ENCODE measurements at regions not wholly inside any gene's neighbourhood (a gene's known extent, or its start where the extent isn't known, plus 50 kb on each side); places are given as distances from the start of the nearest gene placed in this dataset.

GRCh38 chr15:94162939-94163338 lies 68.4 kb upstream of the MCTP2 start:
- H3K36me3 ChIP-seq = no peaks in the 10 kb centered on the region
- H3K27me3 ChIP-seq = no peaks in the 10 kb centered on the region
- H3K27ac ChIP-seq = no peak overlapping the region
- H3K4me3 ChIP-seq = no peak overlapping the region
- no peak for DNase-seq (ENCODE audit: low spot score in 2 of 2)
- H3K9me3 ChIP-seq = no peaks in the 10 kb centered on the region
- no peaks in the 10 kb centered on the region for H3K4me1 ChIP-seq
- TF ChIP-seq POLR2AphosphoS5 (IDR thresholded peaks at IDR 0.05) (no peak), POLR2A (IDR thresholded peaks at IDR 0.05) (no peak), CTCF (IDR thresholded peaks at IDR 0.05) (no peak)
- intact Hi-C loops (cut with DNase I; ENCODE audit: low total_unique reads) = no loop called here

DNA sequence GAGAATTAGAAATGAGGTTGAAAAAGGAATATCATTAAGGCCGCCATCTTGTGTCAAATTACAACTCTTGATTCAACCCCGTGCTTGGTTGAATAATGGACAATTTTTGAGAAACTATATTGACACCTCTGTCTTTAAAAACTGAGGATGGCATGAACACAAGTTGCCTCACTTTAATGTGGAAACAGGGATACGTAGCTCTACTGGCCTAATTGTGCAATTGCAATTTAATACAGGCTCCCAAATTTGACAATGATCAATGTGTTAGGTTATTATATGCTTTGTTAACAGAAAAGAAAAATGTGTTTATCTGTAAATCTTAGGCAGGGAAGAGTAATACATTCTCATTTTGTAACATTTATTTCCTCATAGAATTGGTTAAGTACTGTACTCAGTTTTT lies 77.1 kb upstream of the MCTP2 start:
- no peak overlapping the region for H3K27ac ChIP-seq
- H3K4me3 ChIP-seq = no peak overlapping the region
- H3K36me3 ChIP-seq = no peaks in the 10 kb centered on the region
- H3K27me3 ChIP-seq = no peaks in the 10 kb centered on the region
- no peak for DNase-seq (ENCODE audit: low spot score in 2 of 2)
- intact Hi-C loops (cut with DNase I; ENCODE audit: low total_unique reads) = no loop called here
- TF ChIP-seq POLR2AphosphoS5 (IDR thresholded peaks at IDR 0.05) (no peak), CTCF (IDR thresholded peaks at IDR 0.05) (no peak)
- H3K9me3 ChIP-seq = no peaks in the 10 kb centered on the region
- no peaks in the 10 kb centered on the region for H3K4me1 ChIP-seq

DNA sequence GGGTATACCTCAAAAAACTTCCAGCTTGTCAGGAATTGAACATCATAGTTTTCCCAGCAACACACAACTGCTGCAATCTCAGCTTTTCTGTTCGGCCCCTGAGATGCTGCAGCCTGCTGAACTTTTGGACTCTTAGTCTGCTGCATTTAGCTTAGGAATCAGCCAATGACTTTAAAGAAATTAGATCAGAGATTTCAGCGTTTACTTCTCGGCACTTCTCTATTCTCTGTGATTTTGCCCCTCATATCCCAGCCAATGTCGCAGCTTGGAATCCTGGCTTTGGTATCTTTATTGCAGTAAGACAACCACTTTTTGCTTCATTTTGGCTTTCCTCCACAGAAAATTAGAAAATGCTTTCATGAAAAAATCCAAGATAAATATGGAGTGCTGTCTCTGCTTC lies 86.3 kb upstream of the MCTP2 start:
- no peak for DNase-seq (ENCODE audit: low spot score in 2 of 2)
- TF ChIP-seq CTCF (IDR thresholded peaks at IDR 0.05) = no peak
- TF ChIP-seq POLR2A (IDR thresholded peaks at IDR 0.05) = no peak
- no peak for TF ChIP-seq POLR2AphosphoS5 (IDR thresholded peaks at IDR 0.05)
- no peaks in the 10 kb centered on the region for H3K9me3 ChIP-seq

DNA sequence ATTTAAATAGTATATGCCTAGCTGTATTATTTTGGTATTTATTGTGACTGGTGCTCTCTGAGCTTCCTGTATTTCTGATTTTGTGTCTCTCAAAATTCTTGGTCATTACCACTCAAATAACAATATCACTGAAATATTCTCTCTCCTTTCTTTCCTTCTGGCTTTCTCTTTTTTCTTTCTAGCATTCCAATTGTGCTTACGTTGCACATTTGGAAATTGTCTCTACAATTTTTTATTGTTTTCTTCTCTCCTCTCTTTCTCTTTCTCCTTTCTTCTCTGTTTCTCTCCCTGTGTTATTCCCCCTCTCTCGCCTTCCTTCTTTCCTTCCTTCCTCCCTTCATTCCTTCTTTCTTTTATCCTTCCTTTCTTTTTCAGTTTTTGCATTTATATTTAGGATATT lies 89.6 kb upstream of the MCTP2 start:
- Histone ChIP-seq H3K27ac (no peak overlapping the region), H3K36me3 (no peaks in the 10 kb centered on the region), H3K9me3 (no peaks in the 10 kb centered on the region), H3K4me1 (no peaks in the 10 kb centered on the region), H3K27me3 (no peaks in the 10 kb centered on the region), H3K4me3 (no peak overlapping the region)
- intact Hi-C loops (cut with DNase I; ENCODE audit: low total_unique reads) = loop anchor here (5.0 kb wide), 1 partner anchor 80 kb away; no protein-coding TSS in a partner anchor
- no peak for DNase-seq (ENCODE audit: low spot score in 2 of 2)
- no peak for TF ChIP-seq POLR2A (IDR thresholded peaks at IDR 0.05)
- no peak for TF ChIP-seq CTCF (IDR thresholded peaks at IDR 0.05)
- no peak for TF ChIP-seq POLR2AphosphoS5 (IDR thresholded peaks at IDR 0.05)

More for the DNA sequence above, 86.3 kb upstream of the MCTP2 start:
- no peaks in the 10 kb centered on the region for H3K4me1 ChIP-seq
- no peaks in the 10 kb centered on the region for H3K27me3 ChIP-seq
- H3K27ac ChIP-seq = no peak overlapping the region
- H3K36me3 ChIP-seq = no peaks in the 10 kb centered on the region
- no peak overlapping the region for H3K4me3 ChIP-seq
- intact Hi-C loops (cut with DNase I; ENCODE audit: low total_unique reads) = no loop called here

DNA sequence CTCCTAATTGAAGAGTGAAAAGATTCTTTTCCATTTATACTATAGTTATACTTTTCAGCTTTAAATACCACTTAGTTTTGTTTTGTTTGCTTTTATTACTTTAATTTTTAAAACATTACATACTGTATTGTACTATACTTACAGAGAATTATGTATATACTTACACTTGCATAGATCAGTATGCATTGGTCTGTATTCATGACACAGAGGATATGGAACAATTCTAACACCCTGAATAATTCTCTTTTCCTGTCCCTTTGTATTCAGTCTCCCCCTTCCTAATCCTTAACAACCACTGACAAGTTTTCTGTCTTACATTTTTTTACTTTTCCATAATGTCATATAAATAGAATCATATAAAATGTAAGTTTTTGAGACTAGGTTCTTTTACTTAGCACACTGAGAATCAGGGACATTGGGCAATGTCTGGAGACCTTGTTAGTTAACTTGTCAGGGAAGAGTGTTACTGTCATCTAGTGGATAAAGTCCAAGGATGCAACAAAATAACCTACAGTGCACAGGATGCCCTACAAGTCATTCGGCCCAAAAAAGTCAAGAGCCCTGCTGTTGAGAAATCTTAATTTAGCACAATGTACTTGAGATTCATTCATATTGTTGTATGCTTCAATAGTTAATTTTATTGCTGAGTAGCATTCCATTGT lies 95.7 kb upstream of the MCTP2 start:
- TF ChIP-seq POLR2AphosphoS5 (IDR thresholded peaks at IDR 0.05) = no peak
- TF ChIP-seq CTCF (IDR thresholded peaks at IDR 0.05) = no peak
- no peak for TF ChIP-seq POLR2A (IDR thresholded peaks at IDR 0.05)

More for the DNA sequence above, 95.7 kb upstream of the MCTP2 start:
- no peak for DNase-seq (ENCODE audit: low spot score in 2 of 2)
- H3K36me3 ChIP-seq = no peaks in the 10 kb centered on the region
- no peak overlapping the region for H3K4me3 ChIP-seq
- no peak overlapping the region for H3K27ac ChIP-seq
- no peaks in the 10 kb centered on the region for H3K27me3 ChIP-seq
- H3K4me1 ChIP-seq = no peaks in the 10 kb centered on the region
- intact Hi-C loops (cut with DNase I; ENCODE audit: low total_unique reads) = no loop called here
- H3K9me3 ChIP-seq = peaks cover 0 to 5% of the 10 kb centered on the region in 2 donors
